H9 (cell line): ENCODE measurements at regions not wholly inside any gene's neighbourhood (a gene's known extent, or its start where the extent isn't known, plus 50 kb on each side); places are given as distances from the start of the nearest gene placed in this dataset.

Experiments
- DNase-seq: peaks from one replicate; pipeline ENCODE4 v3.0.0-alpha.2; 2017
- H2AFZ ChIP-seq: one replicate; pipeline ENCODE4 v1.6.1; 2013; ENCODE audit warnings: mild to moderate bottlenecking, low read length, control low read depth, moderate library complexity
- H2AK5ac ChIP-seq: 2 replicates; pipeline ENCODE4 v1.6.1; 2013; ENCODE audit warnings: low read length, control low read depth, mixed read lengths; ENCODE audit not compliant: insufficient read length
- H2BK120ac ChIP-seq: one replicate; pipeline ENCODE4 v1.6.1; 2013; ENCODE audit warnings: low read depth, mild to moderate bottlenecking, low read length, control low read depth, inconsistent platforms; ENCODE audit not compliant: poor library complexity, severe bottlenecking
- H2BK12ac ChIP-seq: 2 replicates; pipeline ENCODE4 v1.6.1; 2013; ENCODE audit warnings: low read length, control low read depth, mixed read lengths, low read depth; ENCODE audit not compliant: insufficient read length
- H2BK15ac ChIP-seq: 2 replicates; pipeline ENCODE4 v1.6.1; 2013; ENCODE audit warnings: low read depth, low read length, control low read depth
- H2BK20ac ChIP-seq: one replicate; pipeline ENCODE4 v1.6.1; 2013; ENCODE audit warnings: low read depth, mild to moderate bottlenecking, low read length, control low read depth, inconsistent platforms; ENCODE audit not compliant: poor library complexity, severe bottlenecking
- H2BK5ac ChIP-seq: 2 replicates; pipeline ENCODE4 v1.6.1; 2013; ENCODE audit warnings: low read length, control low read depth, mixed read lengths; ENCODE audit not compliant: insufficient read length
- H3K14ac ChIP-seq: 2 replicates; pipeline ENCODE4 v1.6.1; 2013; ENCODE audit warnings: low read length, control low read depth; ENCODE audit not compliant: insufficient read depth
- H3K18ac ChIP-seq: 2 replicates; pipeline ENCODE4 v1.6.1; 2013; ENCODE audit warnings: low read depth, mild to moderate bottlenecking, mixed read lengths, low read length, control low read depth; ENCODE audit not compliant: insufficient read length
- H3K23ac ChIP-seq: 2 replicates; pipeline ENCODE4 v1.6.1; 2013; ENCODE audit warnings: low read length, control low read depth, mixed read lengths, low read depth; ENCODE audit not compliant: insufficient read length
- H3K23me2 ChIP-seq: 2 replicates; pipeline ENCODE4 v1.6.1; 2013; ENCODE audit warnings: low read depth, mild to moderate bottlenecking, mixed read lengths, low read length, control low read depth; ENCODE audit not compliant: insufficient read length, poor library complexity, severe bottlenecking
- H3K27ac ChIP-seq: 2 replicates; pipeline ENCODE4 v1.5.1; 2013; ENCODE audit warnings: low read length, control low read depth, mixed read lengths, low read depth; ENCODE audit not compliant: insufficient read length
- H3K27me3 ChIP-seq: 2 replicates; pipeline ENCODE4 v1.6.1; 2013; ENCODE audit warnings: low read length, control low read depth, inconsistent platforms; ENCODE audit not compliant: insufficient read depth
- H3K4ac ChIP-seq: 2 replicates; pipeline ENCODE4 v1.6.1; 2013; ENCODE audit warnings: low read depth, mild to moderate bottlenecking, control low read depth, inconsistent platforms, low read length, moderate library complexity
- H3K4me1 ChIP-seq: 2 replicates; pipeline ENCODE4 v1.6.1; 2013; ENCODE audit warnings: low read length, control low read depth, inconsistent platforms; ENCODE audit not compliant: insufficient read depth
- H3K4me2 ChIP-seq: 2 replicates; pipeline ENCODE4 v1.6.1; 2013; ENCODE audit warnings: low read length, control low read depth, mixed read lengths; ENCODE audit not compliant: insufficient read length, insufficient read depth
- H3K56ac ChIP-seq: 2 replicates; pipeline ENCODE4 v1.6.1; 2013; ENCODE audit warnings: low read depth, mild to moderate bottlenecking, mixed read lengths, low read length, control low read depth; ENCODE audit not compliant: insufficient read length
- H3K79me1 ChIP-seq: 2 replicates; pipeline ENCODE4 v1.6.1; 2013; ENCODE audit warnings: low read depth, mild to moderate bottlenecking, moderate library complexity, low read length, control low read depth, inconsistent platforms; ENCODE audit not compliant: insufficient read depth, poor library complexity, severe bottlenecking
- H3K79me2 ChIP-seq: 2 replicates; pipeline ENCODE4 v1.6.1; 2013; ENCODE audit warnings: low read length, control low read depth, inconsistent platforms; ENCODE audit not compliant: insufficient read depth
- H3K9ac ChIP-seq: 2 replicates; pipeline ENCODE4 v1.6.1; 2013; ENCODE audit warnings: low read length, control low read depth, mixed read lengths; ENCODE audit not compliant: insufficient read length; ENCODE audit errors: extremely low read depth
- H3K9me3 ChIP-seq: one replicate; pipeline ENCODE4 v1.6.1; 2013; ENCODE audit warnings: low read depth, low read length, inconsistent platforms; ENCODE audit not compliant: control insufficient read depth
- H3T11ph ChIP-seq: one replicate; pipeline ENCODE4 v1.6.1; 2013; ENCODE audit warnings: mild to moderate bottlenecking, low read length, control low read depth, inconsistent platforms
- H4K20me1 ChIP-seq: one replicate; pipeline ENCODE4 v1.6.1; 2013; ENCODE audit not compliant: control insufficient read depth, insufficient read length, insufficient read depth
- H4K5ac ChIP-seq: 2 replicates; pipeline ENCODE4 v1.6.1; 2013; ENCODE audit warnings: low read depth, mild to moderate bottlenecking, mixed read lengths, low read length, control low read depth; ENCODE audit not compliant: insufficient read length
- H4K8ac ChIP-seq: replicated peaks from 2 replicates; pipeline ENCODE4 v1.6.1; 2013; ENCODE audit warnings: low read length, control low read depth, mixed read lengths, low read depth; ENCODE audit not compliant: insufficient read length
- H4K91ac ChIP-seq: 2 replicates; pipeline ENCODE4 v1.6.1; 2013; ENCODE audit warnings: low read depth, mild to moderate bottlenecking, moderate library complexity, mixed read lengths, low read length, control low read depth; ENCODE audit not compliant: insufficient read length
- H3K27ac Mint-ChIP-seq, 3 experiments: 2 replicates in 2 of 3; 3 replicates in 1 of 3; pipeline ENCODE4 v1.8.0; 2020 to 2021; ENCODE audit warnings: mixed read lengths in 3 of 3, mild to moderate bottlenecking in 1 of 3, moderate library complexity in 1 of 3
- H3K27me3 Mint-ChIP-seq: 2 replicates; pipeline ENCODE4 v1.8.0; 2021; ENCODE audit warnings: low read depth, mild to moderate bottlenecking, moderate library complexity, mixed read lengths
- H3K36me3 Mint-ChIP-seq, 3 experiments: 2 replicates in 2 of 3; 3 replicates in 1 of 3; pipeline ENCODE4 v1.8.0; 2020 to 2021; ENCODE audit warnings: low read depth in 3 of 3, mixed read lengths in 3 of 3; ENCODE audit not compliant: insufficient read depth in 1 of 3
- H3K4me1 Mint-ChIP-seq, 2 experiments: 2 replicates each; pipeline ENCODE4 v1.8.0; 2020; ENCODE audit warnings: mixed read lengths in 2 of 2
- H3K4me3 Mint-ChIP-seq, 2 experiments: 2 replicates in 1 of 2; 3 replicates in 1 of 2; pipeline ENCODE4 v1.8.0; 2020 to 2021; ENCODE audit warnings: mild to moderate bottlenecking in 2 of 2, mixed read lengths in 2 of 2, moderate library complexity in 1 of 2
- H3K9me3 Mint-ChIP-seq, 2 experiments: 2 replicates in 1 of 2; 3 replicates in 1 of 2; pipeline ENCODE4 v1.8.0; 2020; ENCODE audit warnings: mild to moderate bottlenecking in 2 of 2, mixed read lengths in 2 of 2, moderate library complexity in 1 of 2
- CTCF ChIP-seq: fragments of 200-600 bp; sonication (generic); conservative IDR thresholded peaks from 3 replicates; pipeline ENCODE4 v1.8.0; 2021; ENCODE audit warnings: antibody characterized with exemption, mild to moderate bottlenecking
- whole genome bisulfite sequencing: extraction: QIAGEN DNeasy Blood & Tissue Kit; methylation state at CpG from one replicate; pipeline ENCODE4 v1.1.7; 2013; ENCODE audit warnings: missing lambda C conversion rate, low lambda C conversion rate, mixed read lengths; ENCODE audit not compliant: insufficient read length; ENCODE audit errors: extremely low coverage; 5-methylcytosine and 5-hydroxymethylcytosine counted together

- no peaks in the 10 kb centered on the region for H3K23me2 ChIP-seq
Measured at GRCh38 chr18:34357944-34358580, 133.3 kb upstream of the NOL4 start.

More at GRCh38 chr18:34357944-34358580, 133.3 kb upstream of the NOL4 start:
- Histone ChIP-seq H2BK5ac (no peak overlapping the region), H3K4me2 (no peak overlapping the region), H3K18ac (no peak overlapping the region), H2BK20ac (no peak overlapping the region), H3K9ac (no peak overlapping the region), H2BK15ac (no peak overlapping the region), H3K23ac (no peak overlapping the region), H4K8ac (no peak overlapping the region), H3K27me3 (no peaks in the 10 kb centered on the region), H3K9me3 (no peaks in the 10 kb centered on the region), H4K5ac (no peak overlapping the region), H4K20me1 (no peaks in the 10 kb centered on the region), H2AK5ac (no peak overlapping the region), H3K4me1 (no peaks in the 10 kb centered on the region), H3K27ac (no peak overlapping the region), H3K79me2 (no peaks in the 10 kb centered on the region), H4K91ac (no peak overlapping the region), H3K14ac (no peak overlapping the region), H3T11ph (no peak overlapping the region), H2BK12ac (no peak overlapping the region), H2AFZ (no peak overlapping the region), H2BK120ac (no peak overlapping the region), H3K4ac (no peak overlapping the region), H3K79me1 (no peaks in the 10 kb centered on the region), H3K56ac (no peak overlapping the region)
- Mint-ChIP-seq H3K36me3 (no peaks in the 10 kb centered on the region; a peak in 1 of 7 replicates), H3K27me3 (no peaks in the 10 kb centered on the region), H3K27ac (no peak overlapping the region), H3K9me3 (no peaks in the 10 kb centered on the region), H3K4me3 (no peak overlapping the region), H3K4me1 (no peaks in the 10 kb centered on the region)
- no CpG with 5 or more reads among the region's 5 CpGs for WGBS
- TF ChIP-seq CTCF, result no peak
- DNase-seq, result no peak
